ENCODE measurements at regions not wholly inside any gene's neighbourhood (a gene's known extent, or its start where the extent isn't known, plus 50 kb on each side); places are given as distances from the start of the nearest gene placed in this dataset.

DNA sequence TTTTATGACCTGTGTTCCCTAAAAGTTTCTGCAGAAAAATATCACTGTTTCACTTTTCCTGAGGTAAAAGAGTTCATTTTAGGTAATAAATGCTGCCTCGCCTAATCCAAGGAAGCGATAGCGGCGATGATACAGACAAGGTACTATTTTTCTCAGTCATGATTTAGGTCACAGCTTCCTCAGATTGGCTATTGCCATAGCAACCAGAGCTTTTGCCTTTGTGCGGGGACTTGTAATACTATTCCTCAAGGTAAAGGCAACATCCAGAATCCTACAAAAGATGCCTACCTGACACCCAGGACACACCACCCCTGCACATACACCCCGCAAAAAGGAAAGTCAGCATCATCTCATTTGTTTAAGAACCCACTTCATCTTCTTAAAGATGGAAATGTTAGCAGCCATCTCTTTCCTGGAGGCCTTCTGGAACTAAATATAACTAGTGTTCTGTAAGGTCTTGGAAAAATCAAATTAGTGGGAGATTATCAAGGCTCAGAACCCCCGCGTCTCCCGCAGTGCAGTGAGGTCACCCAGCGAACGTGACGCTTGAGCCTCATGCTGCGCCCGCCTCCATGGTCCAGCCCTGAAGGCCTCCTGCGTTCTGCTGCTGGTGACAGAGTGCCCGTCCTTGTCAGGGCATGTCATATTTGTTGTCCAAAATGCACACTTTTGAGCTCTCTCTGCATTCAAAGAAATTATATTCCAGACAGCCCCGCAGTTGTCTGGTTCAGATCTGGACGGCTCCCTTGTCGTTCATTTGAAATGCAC is 402.0 kb upstream of the RNF32 start:
- FAIRE-seq (no peak), DNase-seq (ENCODE audit: insufficient read length) (no peak)
- no peak for TF ChIP-seq TAF1 (IDR thresholded peaks at IDR 0.05; ENCODE audit: borderline replicate concordance, low read depth, low read length)
- TF ChIP-seq POLR2AphosphoS5 (IDR thresholded peaks at IDR 0.05; ENCODE audit: low read depth, low read length), result no peak
- TF ChIP-seq POLR2A (IDR thresholded peaks at IDR 0.05; ENCODE audit: low read depth, low read length), result no peak

DNA sequence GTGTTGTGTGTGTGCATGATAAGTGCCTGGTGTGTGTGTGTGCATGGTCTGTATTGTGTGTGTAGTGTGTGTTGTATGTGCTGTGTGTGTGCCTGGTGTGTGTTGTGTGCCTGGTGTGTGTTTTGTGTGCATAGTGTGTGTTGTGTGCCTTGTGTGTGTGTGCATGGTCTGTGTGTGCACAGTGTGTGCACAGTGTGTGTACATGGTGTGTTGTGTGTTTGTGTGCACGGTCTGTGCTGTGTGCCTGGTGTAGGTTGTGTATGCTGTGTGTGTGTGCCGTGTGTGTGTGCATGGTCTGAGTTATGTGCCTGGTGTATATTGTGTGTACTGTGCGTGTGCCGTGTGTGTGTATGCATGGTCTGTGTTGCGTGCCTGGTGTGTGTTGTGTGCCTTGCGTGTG is 403.0 kb upstream of the RNF32 start:
- TF ChIP-seq POLR2AphosphoS5 (IDR thresholded peaks at IDR 0.05; ENCODE audit: low read depth, low read length) (no peak), TAF1 (IDR thresholded peaks at IDR 0.05; ENCODE audit: borderline replicate concordance, low read depth, low read length) (no peak), POLR2A (IDR thresholded peaks at IDR 0.05; ENCODE audit: low read depth, low read length) (no peak)
- no peak for DNase-seq (ENCODE audit: insufficient read length)
- FAIRE-seq, result no peak

- TF ChIP-seq TAF1 (IDR thresholded peaks at IDR 0.05; ENCODE audit: borderline replicate concordance, low read depth, low read length), result no peak
- no peak for TF ChIP-seq POLR2AphosphoS5 (IDR thresholded peaks at IDR 0.05; ENCODE audit: low read depth, low read length)
- TF ChIP-seq POLR2A (IDR thresholded peaks at IDR 0.05; ENCODE audit: low read depth, low read length), result no peak
- no peak for FAIRE-seq
- no peak for DNase-seq (ENCODE audit: insufficient read length)
Observed at GRCh38 chr7:156236936-156237599, 403.5 kb upstream of the RNF32 start.

GRCh38 chr7:156236181-156236889 is 404.2 kb upstream of the RNF32 start:
- TF ChIP-seq TAF1 (IDR thresholded peaks at IDR 0.05; ENCODE audit: borderline replicate concordance, low read depth, low read length) (no peak), POLR2A (IDR thresholded peaks at IDR 0.05; ENCODE audit: low read depth, low read length) (no peak), POLR2AphosphoS5 (IDR thresholded peaks at IDR 0.05; ENCODE audit: low read depth, low read length) (no peak)
- FAIRE-seq, result no peak
- no peak for DNase-seq (ENCODE audit: insufficient read length)

- no peak for DNase-seq (ENCODE audit: insufficient read length)
- FAIRE-seq, result no peak
- TF ChIP-seq POLR2AphosphoS5 (IDR thresholded peaks at IDR 0.05; ENCODE audit: low read depth, low read length), result no peak
- no peak for TF ChIP-seq TAF1 (IDR thresholded peaks at IDR 0.05; ENCODE audit: borderline replicate concordance, low read depth, low read length)
- no peak for TF ChIP-seq POLR2A (IDR thresholded peaks at IDR 0.05; ENCODE audit: low read depth, low read length)
Observed at GRCh38 chr7:156234666-156235494, 405.7 kb upstream of the RNF32 start.

- FAIRE-seq (no peak), DNase-seq (ENCODE audit: insufficient read length) (no peak)
- TF ChIP-seq POLR2AphosphoS5 (IDR thresholded peaks at IDR 0.05; ENCODE audit: low read depth, low read length) (no peak), TAF1 (IDR thresholded peaks at IDR 0.05; ENCODE audit: borderline replicate concordance, low read depth, low read length) (no peak), POLR2A (IDR thresholded peaks at IDR 0.05; ENCODE audit: low read depth, low read length) (no peak)
Observed at GRCh38 chr7:156234192-156234591, 406.4 kb upstream of the RNF32 start.

DNA sequence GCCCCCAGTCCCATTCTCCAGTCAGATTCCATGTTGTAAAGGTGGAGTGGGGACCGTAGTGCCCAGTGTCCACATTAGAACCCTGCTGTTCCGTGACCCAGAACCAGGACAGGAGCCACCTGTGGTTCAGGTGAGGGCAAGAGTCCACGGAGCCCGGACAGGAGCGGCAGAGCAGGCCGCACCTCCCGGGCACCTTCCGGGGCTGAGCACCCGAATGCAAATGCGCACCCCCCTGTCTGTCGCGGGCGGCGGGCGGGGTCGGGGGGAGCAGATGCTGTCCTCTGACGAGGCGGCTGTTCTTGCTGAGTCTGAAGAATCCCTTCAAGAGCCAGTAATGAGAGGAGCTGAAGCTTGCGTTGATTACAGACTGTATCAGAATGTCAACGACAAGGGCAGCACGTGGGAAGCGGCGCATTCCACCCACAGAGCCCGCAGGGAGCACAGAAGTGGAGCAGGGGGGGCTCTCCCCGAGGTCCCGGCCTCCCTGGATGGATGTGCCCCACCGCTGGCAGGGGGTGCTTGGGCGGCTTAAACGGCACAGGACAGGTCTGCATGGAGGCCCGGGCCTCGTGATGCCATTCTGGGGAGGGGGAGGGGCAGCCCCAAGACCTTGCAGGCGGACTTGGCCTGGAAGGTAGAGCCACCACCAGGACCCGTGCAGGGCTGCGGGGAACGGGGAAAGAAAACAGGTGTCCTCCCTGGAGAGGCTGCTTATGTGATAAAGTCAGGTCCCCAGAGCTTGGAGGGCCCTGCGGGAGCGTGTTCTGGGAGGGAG is 407.5 kb upstream of the RNF32 start:
- no peak for DNase-seq (ENCODE audit: insufficient read length)
- no peak for TF ChIP-seq TAF1 (IDR thresholded peaks at IDR 0.05; ENCODE audit: borderline replicate concordance, low read depth, low read length)
- FAIRE-seq, result no peak

DNA sequence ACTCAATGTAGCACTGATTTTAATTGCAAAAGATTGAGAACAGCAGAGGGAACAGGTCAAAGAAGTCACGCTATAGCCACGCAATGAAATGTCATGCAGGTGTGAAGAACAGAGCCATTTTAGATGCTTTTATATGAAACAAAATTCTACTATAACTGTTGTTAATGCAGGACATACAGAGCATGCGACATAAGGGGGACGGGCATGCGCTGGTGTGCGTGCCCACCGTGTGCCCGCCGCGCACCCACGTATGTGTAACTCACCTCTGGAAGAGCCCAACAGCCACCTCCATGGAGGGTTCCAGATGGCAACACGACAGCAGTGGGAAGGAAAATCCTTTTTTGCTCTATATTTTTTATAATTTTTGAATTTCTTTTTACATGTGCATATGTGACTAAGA is 410.0 kb upstream of the RNF32 start:
- FAIRE-seq (no peak), DNase-seq (ENCODE audit: insufficient read length) (no peak)
- TF ChIP-seq POLR2AphosphoS5 (IDR thresholded peaks at IDR 0.05; ENCODE audit: low read depth, low read length) (no peak), TAF1 (IDR thresholded peaks at IDR 0.05; ENCODE audit: borderline replicate concordance, low read depth, low read length) (no peak), POLR2A (IDR thresholded peaks at IDR 0.05; ENCODE audit: low read depth, low read length) (no peak)

DNA sequence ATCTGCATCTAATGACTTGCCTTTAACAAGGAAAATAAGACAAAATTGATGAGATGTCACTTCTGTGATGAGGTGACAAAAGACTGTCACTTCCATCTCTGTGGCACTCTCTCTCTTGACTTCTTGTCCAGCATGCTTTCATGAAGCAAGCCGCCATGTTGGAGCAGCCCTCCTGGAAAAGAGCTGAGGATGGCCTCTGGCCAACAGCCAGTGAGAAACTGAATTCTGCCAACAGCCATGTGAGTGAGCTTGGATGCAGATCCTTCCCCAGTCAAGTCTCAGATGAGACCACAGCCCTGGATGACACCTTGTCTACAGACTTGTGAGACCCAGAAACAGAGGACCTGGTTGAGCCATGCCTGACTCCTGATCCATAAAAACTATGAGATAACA is 412.6 kb upstream of the SHH start:
- FAIRE-seq (no peak), DNase-seq (ENCODE audit: insufficient read length) (no peak)
- TF ChIP-seq TAF1 (IDR thresholded peaks at IDR 0.05; ENCODE audit: borderline replicate concordance, low read depth, low read length), result no peak
- TF ChIP-seq POLR2A (IDR thresholded peaks at IDR 0.05; ENCODE audit: low read depth, low read length), result no peak
- no peak for TF ChIP-seq POLR2AphosphoS5 (IDR thresholded peaks at IDR 0.05; ENCODE audit: low read depth, low read length)

DNA sequence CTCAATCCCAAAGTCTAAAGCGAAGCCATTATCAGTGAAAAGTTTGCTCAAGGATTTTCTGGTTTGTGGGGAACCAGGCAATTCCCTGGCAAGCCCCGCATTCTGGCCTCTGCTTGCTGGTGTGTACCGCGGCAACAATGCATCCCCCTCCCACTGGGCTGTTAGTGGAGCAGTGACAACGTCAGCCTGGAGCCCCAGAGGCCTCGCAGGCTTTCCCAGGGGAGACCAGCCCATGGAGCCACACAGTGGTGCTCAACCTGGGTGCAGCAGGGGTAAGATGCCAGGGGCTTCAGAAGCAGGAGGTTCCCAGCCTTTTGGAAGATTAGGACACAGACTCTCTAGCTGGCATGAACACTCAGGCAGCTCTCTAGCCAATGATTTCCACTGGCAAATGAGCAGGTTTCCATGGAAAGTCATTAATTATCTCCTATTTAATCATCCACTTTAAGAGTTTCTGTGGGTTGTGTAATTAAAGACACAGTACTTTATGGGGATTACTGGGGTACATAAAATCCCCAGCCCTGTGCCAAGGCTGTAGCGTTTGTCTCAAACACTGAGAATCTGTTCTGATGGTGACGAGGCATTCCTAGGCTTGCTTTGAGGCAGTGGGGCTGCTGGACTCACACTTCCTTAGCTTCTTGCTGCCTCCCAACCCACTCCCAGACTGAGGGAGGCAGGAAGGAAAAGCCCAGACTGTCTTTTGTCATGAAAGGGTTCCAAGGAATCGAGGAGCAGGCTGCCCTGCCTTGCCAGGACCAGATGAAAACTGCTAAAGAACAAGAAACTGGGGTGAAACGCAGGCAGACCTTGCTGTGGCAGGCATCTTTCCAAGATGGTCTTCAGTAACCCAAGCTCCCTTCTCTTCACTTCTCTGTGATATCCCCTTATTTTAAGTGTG is 411.9 kb upstream of the SHH start:
- TF ChIP-seq TAF1 (IDR thresholded peaks at IDR 0.05; ENCODE audit: borderline replicate concordance, low read depth, low read length), result no peak
- TF ChIP-seq POLR2AphosphoS5 (IDR thresholded peaks at IDR 0.05; ENCODE audit: low read depth, low read length), result no peak
- TF ChIP-seq POLR2A (IDR thresholded peaks at IDR 0.05; ENCODE audit: low read depth, low read length), result no peak
- FAIRE-seq (no peak), DNase-seq (ENCODE audit: insufficient read length) (no peak)

Measured in GM12892 (cell line).